Endometrium (tissue), 2 donors: ENCODE measurements at regions not wholly inside any gene's neighbourhood (a gene's known extent, or its start where the extent isn't known, plus 50 kb on each side); places are given as distances from the start of the nearest gene placed in this dataset.
"Not testable (repeated sequence)": the region's sequence is repeated elsewhere in the genome, so short reads cannot be mapped to it uniquely, and the experiment has no call there.

Experiments used
- FAIRE-seq: peaks from 2 replicates; lab custom pipeline; 2012; peaks lifted over from hg19 to GRCh38; lab: Jason Lieb, UNC
- donor health status: control.
- donor health status: control.

- peak; percentile 57 for FAIRE-seq
These were observed 63.0 kb downstream of the CYP4A11 start for GRCh38 chr1:46878173-46878782.

- FAIRE-seq: not testable (repeated sequence)
These were observed 65.2 kb downstream of the CYP4A11 start for GRCh38 chr1:46876093-46876492.
